GM10266 (cell line): ENCODE measurements at regions not wholly inside any gene's neighbourhood (a gene's known extent, or its start where the extent isn't known, plus 50 kb on each side); places are given as distances from the start of the nearest gene placed in this dataset.
"Not testable (repeated sequence)": the region's sequence is repeated elsewhere in the genome, so short reads cannot be mapped to it uniquely, and the experiment has no call there.

Experiments
- DNase-seq: peaks from one replicate; pipeline ENCODE4 v3.0.0; 2012; ENCODE audit errors: extremely low spot score
- CTCF ChIP-seq: IDR thresholded peaks from 2 replicates; pipeline ENCODE4 v1.5.1; 2012; ENCODE audit warnings: mild to moderate bottlenecking, low read depth; ENCODE audit not compliant: control insufficient read depth, insufficient read depth; ENCODE audit errors: missing control alignments

- no peak for DNase-seq
- TF ChIP-seq CTCF = no peak
Observed at GRCh38 chr9:102185371-102185770, 446.9 kb upstream of the GRIN3A start.

- no peak for TF ChIP-seq CTCF
- DNase-seq = no peak
Observed at GRCh38 chr9:102178811-102179210, 440.4 kb upstream of the GRIN3A start.

GRCh38 chr9:102174202-102174601 lies 435.8 kb upstream of the GRIN3A start:
- not testable (repeated sequence) for DNase-seq

GRCh38 chr9:102164247-102164646 lies 425.8 kb upstream of the GRIN3A start:
- DNase-seq = no peak
- TF ChIP-seq CTCF = no peak

GRCh38 chr9:102153081-102153480 lies 414.6 kb upstream of the GRIN3A start:
- DNase-seq = not testable (repeated sequence)

GRCh38 chr9:102135768-102136167 lies 397.3 kb upstream of the GRIN3A start:
- no peak for TF ChIP-seq CTCF
- no peak for DNase-seq

- no peak for DNase-seq
- TF ChIP-seq CTCF = no peak
Observed at GRCh38 chr9:102124465-102124864, 386.0 kb upstream of the GRIN3A start.

GRCh38 chr9:102114557-102114956 lies 376.1 kb upstream of the GRIN3A start:
- DNase-seq = no peak
- TF ChIP-seq CTCF = no peak
